Hepatocyte (in vitro differentiated cells): ENCODE measurements at regions not wholly inside any gene's neighbourhood (a gene's known extent, or its start where the extent isn't known, plus 50 kb on each side); places are given as distances from the start of the nearest gene placed in this dataset.
A peak's percentile ranks its signal among the peaks of the same experiment; 100 is the strongest.

Experiments
- DNase-seq: peaks from one replicate; pipeline ENCODE4 v3.0.0-alpha.2; 2016; ENCODE audit warnings: low spot score
- H2AFZ ChIP-seq: fragments of 200-600 bp; sonication (generic); 2 replicates; pipeline ENCODE4 v1.6.0; 2016; ENCODE audit warnings: antibody characterized with exemption, mild to moderate bottlenecking
- H3K27ac ChIP-seq: fragments of 200-600 bp; sonication (generic); 2 replicates; pipeline ENCODE4 v1.5.1; 2016; ENCODE audit warnings: mild to moderate bottlenecking
- H3K27me3 ChIP-seq: fragments of 200-600 bp; sonication (generic); 2 replicates; pipeline ENCODE4 v1.6.1; 2016
- H3K36me3 ChIP-seq: fragments of 200-600 bp; sonication (generic); replicated peaks from 2 replicates; pipeline ENCODE4 v1.5.1; 2016; ENCODE audit warnings: low read depth; ENCODE audit not compliant: insufficient read depth
- H3K4me1 ChIP-seq: fragments of 200-600 bp; sonication (generic); 2 replicates; pipeline ENCODE4 v1.5.1; 2016; ENCODE audit warnings: mild to moderate bottlenecking, moderate library complexity; ENCODE audit not compliant: insufficient read depth
- H3K4me2 ChIP-seq: fragments of 200-600 bp; sonication (generic); 2 replicates; pipeline ENCODE4 v1.6.0; 2016
- H3K4me3 ChIP-seq: fragments of 200-600 bp; sonication (generic); 2 replicates; pipeline ENCODE4 v1.5.1; 2016; ENCODE audit warnings: mild to moderate bottlenecking
- H3K79me2 ChIP-seq: fragments of 200-600 bp; sonication (generic); 2 replicates; pipeline ENCODE4 v1.6.0; 2017; ENCODE audit warnings: mild to moderate bottlenecking
- H3K9me2 ChIP-seq: fragments of 200-600 bp; sonication (generic); replicated peaks from 2 replicates; pipeline ENCODE4 v1.6.0; 2017; ENCODE audit warnings: mild to moderate bottlenecking; ENCODE audit not compliant: insufficient read depth
- H3K9me3 ChIP-seq: fragments of 200-600 bp; sonication (generic); 2 replicates; pipeline ENCODE4 v1.5.1; 2016; ENCODE audit warnings: low read depth, mild to moderate bottlenecking
- H4K20me1 ChIP-seq: fragments of 200-600 bp; sonication (generic); 2 replicates; pipeline ENCODE4 v1.6.0; 2016; ENCODE audit warnings: mild to moderate bottlenecking; ENCODE audit not compliant: insufficient read depth, poor library complexity, severe bottlenecking
- CTCF ChIP-seq: fragments of 200-600 bp; sonication (generic); IDR thresholded peaks from 2 replicates; pipeline ENCODE4 v1.5.1; 2016; ENCODE audit warnings: antibody characterized with exemption, mild to moderate bottlenecking; ENCODE audit not compliant: poor library complexity
- EZH2 ChIP-seq: fragments of 200-600 bp; sonication (generic); IDR thresholded peaks from 2 replicates; pipeline ENCODE4 v1.6.1; 2016; ENCODE audit warnings: antibody characterized with exemption, mild to moderate bottlenecking, borderline replicate concordance
- EZH2phosphoT487 ChIP-seq: fragments of 200-600 bp; sonication (generic); IDR thresholded peaks from one replicate; pipeline ENCODE4 v1.6.1; 2018; ENCODE audit warnings: antibody characterized with exemption, mild to moderate bottlenecking, low read depth, moderate library complexity; ENCODE audit not compliant: unreplicated experiment, severe bottlenecking
- WGBS: methylation state at CpG from one replicate; pipeline ENCODE4 v1.1.6; 2016; ENCODE audit warnings: low lambda C conversion rate; ENCODE audit errors: missing lambda C conversion rate; 5-methylcytosine and 5-hydroxymethylcytosine counted together

- no peaks in the 10 kb centered on the region for H3K9me3 ChIP-seq
- TF ChIP-seq EZH2phosphoT487: no peak
- TF ChIP-seq EZH2: no peak
- peak; percentile 25 for TF ChIP-seq CTCF
- H3K4me1 ChIP-seq: no peaks in the 10 kb centered on the region
- no peaks in the 10 kb centered on the region for H3K27me3 ChIP-seq
- no peak overlapping the region for H3K4me3 ChIP-seq
- DNase-seq: no peak
- no peak overlapping the region for H3K4me2 ChIP-seq
- no peak overlapping the region for H2AFZ ChIP-seq
- no peaks in the 10 kb centered on the region for H3K36me3 ChIP-seq
- H3K9me2 ChIP-seq: no peaks in the 10 kb centered on the region
- H3K27ac ChIP-seq: no peak overlapping the region
- H4K20me1 ChIP-seq: no peaks in the 10 kb centered on the region
- H3K79me2 ChIP-seq: no peaks in the 10 kb centered on the region
- 79% methylated on average over 3 of the region's 3 CpGs for WGBS
These were observed 286.5 kb upstream of the MARCKS start for GRCh38 chr6:113570641-113571040.

- 62% methylated on average over 4 of the region's 4 CpGs for WGBS
- Histone ChIP-seq H2AFZ (no peak overlapping the region), H3K79me2 (no peaks in the 10 kb centered on the region), H3K36me3 (no peaks in the 10 kb centered on the region), H3K9me2 (no peaks in the 10 kb centered on the region), H4K20me1 (no peaks in the 10 kb centered on the region), H3K9me3 (no peaks in the 10 kb centered on the region), H3K4me1 (no peaks in the 10 kb centered on the region), H3K27ac (no peak overlapping the region), H3K27me3 (no peaks in the 10 kb centered on the region), H3K4me3 (no peak overlapping the region), H3K4me2 (no peak overlapping the region)
- TF ChIP-seq EZH2: no peak
- no peak for TF ChIP-seq EZH2phosphoT487
- TF ChIP-seq CTCF: no peak
- no peak for DNase-seq
These were observed 283.0 kb upstream of the MARCKS start for GRCh38 chr6:113574147-113574546.

DNA sequence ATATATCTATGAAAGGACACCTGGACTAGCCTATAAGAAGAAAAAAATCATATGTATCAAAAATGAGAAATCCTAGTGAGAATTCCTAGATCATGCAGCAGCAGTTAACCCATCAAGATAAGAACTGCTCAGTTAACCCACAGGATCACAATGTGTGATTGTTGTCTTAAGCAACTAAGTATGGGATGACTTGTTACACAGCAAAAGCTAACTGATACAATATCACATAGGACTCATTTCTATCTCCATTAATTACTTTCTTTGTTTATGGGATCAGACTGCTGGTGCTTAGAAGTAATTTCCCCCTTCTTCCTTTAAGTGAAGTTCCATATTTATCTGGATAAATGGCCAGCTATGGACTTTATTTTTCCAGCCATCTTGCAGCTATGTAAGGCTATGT lies 280.8 kb upstream of the MARCKS start:
- Histone ChIP-seq H3K27ac (no peak overlapping the region), H3K36me3 (no peaks in the 10 kb centered on the region), H3K4me3 (no peak overlapping the region), H3K9me3 (no peaks in the 10 kb centered on the region), H4K20me1 (no peaks in the 10 kb centered on the region), H3K4me2 (no peak overlapping the region), H3K4me1 (no peaks in the 10 kb centered on the region), H2AFZ (no peak overlapping the region), H3K27me3 (no peaks in the 10 kb centered on the region), H3K9me2 (no peaks in the 10 kb centered on the region), H3K79me2 (no peaks in the 10 kb centered on the region)
- TF ChIP-seq EZH2: no peak
- no peak for TF ChIP-seq CTCF
- TF ChIP-seq EZH2phosphoT487: no peak
- no peak for DNase-seq

GRCh38 chr6:113578691-113579090 lies 278.5 kb upstream of the MARCKS start:
- Histone ChIP-seq H3K27ac (no peak overlapping the region), H3K4me2 (no peak overlapping the region), H4K20me1 (no peaks in the 10 kb centered on the region), H2AFZ (no peak overlapping the region), H3K9me2 (no peaks in the 10 kb centered on the region), H3K79me2 (no peaks in the 10 kb centered on the region), H3K4me3 (no peak overlapping the region), H3K4me1 (no peaks in the 10 kb centered on the region), H3K36me3 (no peaks in the 10 kb centered on the region), H3K27me3 (no peaks in the 10 kb centered on the region), H3K9me3 (no peaks in the 10 kb centered on the region)
- WGBS: 99% methylated on average over 3 of the region's 3 CpGs
- DNase-seq: no peak
- no peak for TF ChIP-seq EZH2phosphoT487
- TF ChIP-seq EZH2: no peak
- TF ChIP-seq CTCF: no peak
